ENCODE measurements at regions not wholly inside any gene's neighbourhood (a gene's known extent, or its start where the extent isn't known, plus 50 kb on each side); places are given as distances from the start of the nearest gene placed in this dataset.
"Not testable (repeated sequence)": the region's sequence is repeated elsewhere in the genome, so short reads cannot be mapped to it uniquely, and the experiment has no call there.

- Histone ChIP-seq H3K36me3 (ENCODE audit: insufficient read depth, low read length) (no peaks in the 10 kb centered on the region), H3K9me3 (ENCODE audit: low read length) (no peaks in the 10 kb centered on the region), H3K27me3 (ENCODE audit: low read length) (no peaks in the 10 kb centered on the region), H3K27ac (ENCODE audit: low read length) (no peak overlapping the region), H2AFZ (ENCODE audit: low read length) (no peak overlapping the region), H3K9me2 (replicated peaks; ENCODE audit: insufficient read depth, low read length) (no peaks in the 10 kb centered on the region), H3K9ac (ENCODE audit: low read length) (no peak overlapping the region), H3K79me2 (ENCODE audit: low read length) (no peaks in the 10 kb centered on the region), H4K20me1 (ENCODE audit: insufficient read depth, low read depth, low read length) (no peaks in the 10 kb centered on the region), H3K4me2 (ENCODE audit: low read depth, low read length, poor library complexity, severe bottlenecking) (no peak overlapping the region), H3K4me3 (ENCODE audit: low read length) (no peak overlapping the region), H3K4me1 (ENCODE audit: low read length) (no peaks in the 10 kb centered on the region)
- DNase-seq = no peak
These were observed 83.7 kb downstream of the RPL27A start for GRCh38 chr11:8766043-8766987.

GRCh38 chr11:8766988-8767374 lies 84.4 kb downstream of the RPL27A start:
- Histone ChIP-seq H3K27ac (ENCODE audit: low read length) (no peak overlapping the region), H3K4me1 (ENCODE audit: low read length) (no peaks in the 10 kb centered on the region), H4K20me1 (ENCODE audit: insufficient read depth, low read depth, low read length) (no peaks in the 10 kb centered on the region), H3K4me3 (ENCODE audit: low read length) (no peak overlapping the region), H3K4me2 (ENCODE audit: low read depth, low read length, poor library complexity, severe bottlenecking) (no peak overlapping the region), H3K79me2 (ENCODE audit: low read length) (no peaks in the 10 kb centered on the region), H2AFZ (ENCODE audit: low read length) (no peak overlapping the region), H3K36me3 (ENCODE audit: insufficient read depth, low read length) (no peaks in the 10 kb centered on the region), H3K9me3 (ENCODE audit: low read length) (no peaks in the 10 kb centered on the region), H3K27me3 (ENCODE audit: low read length) (no peaks in the 10 kb centered on the region), H3K9me2 (replicated peaks; ENCODE audit: insufficient read depth, low read length) (no peaks in the 10 kb centered on the region), H3K9ac (ENCODE audit: low read length) (no peak overlapping the region)
- DNase-seq = no peak

DNA sequence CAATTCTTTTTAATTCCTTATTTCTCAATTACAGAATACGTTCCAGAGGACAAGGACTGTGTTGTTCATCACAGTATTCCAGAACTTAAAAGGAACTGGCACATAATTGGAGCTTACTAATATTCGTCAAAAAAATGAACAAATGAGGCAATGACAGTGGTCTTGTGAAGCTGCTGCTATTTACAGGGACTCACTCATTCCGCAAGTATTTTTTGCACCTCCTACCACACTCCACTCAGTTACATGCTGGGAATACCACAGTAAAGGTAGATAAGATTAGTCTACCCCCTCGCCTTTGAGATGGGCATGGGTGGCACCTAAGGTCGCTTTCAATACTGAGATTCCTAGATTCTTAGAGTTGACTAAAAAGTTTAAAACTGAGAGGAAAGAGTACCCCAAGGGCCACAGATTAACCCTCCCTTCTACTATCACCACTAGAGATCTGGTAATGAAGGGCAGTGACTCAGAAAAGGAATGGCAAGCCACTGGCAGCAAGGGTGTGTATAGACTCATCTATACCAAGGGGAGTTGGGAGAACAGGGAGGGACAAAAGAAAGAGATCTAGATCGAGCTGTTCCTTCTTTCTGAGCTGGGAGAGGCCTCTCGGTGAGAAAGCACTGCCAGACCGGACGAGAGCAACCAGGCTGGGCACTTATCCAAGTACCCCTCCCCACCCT lies 85.0 kb downstream of the RPL27A start:
- Histone ChIP-seq H3K79me2 (ENCODE audit: low read length) (no peaks in the 10 kb centered on the region), H3K4me2 (ENCODE audit: low read depth, low read length, poor library complexity, severe bottlenecking) (no peak overlapping the region), H3K9me3 (ENCODE audit: low read length) (no peaks in the 10 kb centered on the region), H3K9me2 (replicated peaks; ENCODE audit: insufficient read depth, low read length) (no peaks in the 10 kb centered on the region), H3K4me3 (ENCODE audit: low read length) (no peak overlapping the region), H3K9ac (ENCODE audit: low read length) (no peak overlapping the region), H3K4me1 (ENCODE audit: low read length) (no peaks in the 10 kb centered on the region), H4K20me1 (ENCODE audit: insufficient read depth, low read depth, low read length) (no peaks in the 10 kb centered on the region), H3K27me3 (ENCODE audit: low read length) (no peaks in the 10 kb centered on the region), H3K27ac (ENCODE audit: low read length) (no peak overlapping the region), H3K36me3 (ENCODE audit: insufficient read depth, low read length) (no peaks in the 10 kb centered on the region), H2AFZ (ENCODE audit: low read length) (no peak overlapping the region)
- DNase-seq = no peak

- no peaks in the 10 kb centered on the region for H3K27me3 ChIP-seq (ENCODE audit: low read length)
- H3K27ac ChIP-seq (ENCODE audit: low read length) = no peak overlapping the region
- no peaks in the 10 kb centered on the region for H3K79me2 ChIP-seq (ENCODE audit: low read length)
- no peak overlapping the region for H3K9ac ChIP-seq (ENCODE audit: low read length)
- H3K9me2 ChIP-seq (replicated peaks; ENCODE audit: insufficient read depth, low read length) = no peaks in the 10 kb centered on the region
- no peak overlapping the region for H3K4me3 ChIP-seq (ENCODE audit: low read length)
- H3K36me3 ChIP-seq (ENCODE audit: insufficient read depth, low read length) = no peaks in the 10 kb centered on the region
- DNase-seq = no peak
- no peak overlapping the region for H2AFZ ChIP-seq (ENCODE audit: low read length)
- H4K20me1 ChIP-seq (ENCODE audit: insufficient read depth, low read depth, low read length) = no peaks in the 10 kb centered on the region
- no peak overlapping the region for H3K4me2 ChIP-seq (ENCODE audit: low read depth, low read length, poor library complexity, severe bottlenecking)
- H3K4me1 ChIP-seq (ENCODE audit: low read length) = no peaks in the 10 kb centered on the region; the same call in 1 of the 2 replicates
- no peaks in the 10 kb centered on the region for H3K9me3 ChIP-seq (ENCODE audit: low read length)
These were observed 86.2 kb downstream of the RPL27A start for GRCh38 chr11:8768625-8769333.

GRCh38 chr11:8772571-8773519 lies 90.3 kb downstream of the RPL27A start:
- Histone ChIP-seq H3K36me3 (ENCODE audit: insufficient read depth, low read length) (no peaks in the 10 kb centered on the region), H3K4me1 (ENCODE audit: low read length) (no peaks in the 10 kb centered on the region; the same call in 1 of the 2 replicates), H3K4me2 (ENCODE audit: low read depth, low read length, poor library complexity, severe bottlenecking) (no peak overlapping the region), H4K20me1 (ENCODE audit: insufficient read depth, low read depth, low read length) (no peaks in the 10 kb centered on the region), H3K4me3 (ENCODE audit: low read length) (no peak overlapping the region), H3K9me2 (replicated peaks; ENCODE audit: insufficient read depth, low read length) (no peaks in the 10 kb centered on the region), H3K27ac (ENCODE audit: low read length) (no peak overlapping the region), H3K27me3 (ENCODE audit: low read length) (no peaks in the 10 kb centered on the region), H3K79me2 (ENCODE audit: low read length) (no peaks in the 10 kb centered on the region), H3K9ac (ENCODE audit: low read length) (no peak overlapping the region), H3K9me3 (ENCODE audit: low read length) (no peaks in the 10 kb centered on the region), H2AFZ (ENCODE audit: low read length) (no peak overlapping the region)
- DNase-seq = no peak

- Histone ChIP-seq H2AFZ (ENCODE audit: low read length) (no peak overlapping the region), H3K79me2 (ENCODE audit: low read length) (no peaks in the 10 kb centered on the region)
These were observed 91.4 kb downstream of the RPL27A start for GRCh38 chr11:8773916-8774539.

GRCh38 chr11:8774916-8775315 lies 92.3 kb downstream of the RPL27A start:
- H3K9ac ChIP-seq (ENCODE audit: low read length); H3K9me3 ChIP-seq (ENCODE audit: low read length); DNase-seq; H3K27ac ChIP-seq (ENCODE audit: low read length); H3K4me2 ChIP-seq (ENCODE audit: low read depth, low read length, poor library complexity, severe bottlenecking); H4K20me1 ChIP-seq (ENCODE audit: insufficient read depth, low read depth, low read length); H3K4me1 ChIP-seq (ENCODE audit: low read length); H3K36me3 ChIP-seq (ENCODE audit: insufficient read depth, low read length); H2AFZ ChIP-seq (ENCODE audit: low read length); H3K27me3 ChIP-seq (ENCODE audit: low read length); H3K4me3 ChIP-seq (ENCODE audit: low read length); H3K9me2 ChIP-seq (replicated peaks; ENCODE audit: insufficient read depth, low read length); H3K79me2 ChIP-seq (ENCODE audit: low read length): not testable (repeated sequence)

More at GRCh38 chr11:8773916-8774539, 91.4 kb downstream of the RPL27A start:
- Histone ChIP-seq H3K4me2 (ENCODE audit: low read depth, low read length, poor library complexity, severe bottlenecking) (no peak overlapping the region), H3K36me3 (ENCODE audit: insufficient read depth, low read length) (no peaks in the 10 kb centered on the region), H3K4me3 (ENCODE audit: low read length) (no peak overlapping the region), H3K9me3 (ENCODE audit: low read length) (no peaks in the 10 kb centered on the region), H3K9ac (ENCODE audit: low read length) (no peak overlapping the region), H3K4me1 (ENCODE audit: low read length) (no peaks in the 10 kb centered on the region; the same call in 1 of the 2 replicates), H3K27me3 (ENCODE audit: low read length) (no peaks in the 10 kb centered on the region), H4K20me1 (ENCODE audit: insufficient read depth, low read depth, low read length) (no peaks in the 10 kb centered on the region), H3K9me2 (replicated peaks; ENCODE audit: insufficient read depth, low read length) (no peaks in the 10 kb centered on the region), H3K27ac (ENCODE audit: low read length) (no peak overlapping the region)
- DNase-seq = no peak
